ENCODE measurements at regions not wholly inside any gene's neighbourhood (a gene's known extent, or its start where the extent isn't known, plus 50 kb on each side); places are given as distances from the start of the nearest gene placed in this dataset.
"Not testable (repeated sequence)": the region's sequence is repeated elsewhere in the genome, so short reads cannot be mapped to it uniquely, and the experiment has no call there.

DNA sequence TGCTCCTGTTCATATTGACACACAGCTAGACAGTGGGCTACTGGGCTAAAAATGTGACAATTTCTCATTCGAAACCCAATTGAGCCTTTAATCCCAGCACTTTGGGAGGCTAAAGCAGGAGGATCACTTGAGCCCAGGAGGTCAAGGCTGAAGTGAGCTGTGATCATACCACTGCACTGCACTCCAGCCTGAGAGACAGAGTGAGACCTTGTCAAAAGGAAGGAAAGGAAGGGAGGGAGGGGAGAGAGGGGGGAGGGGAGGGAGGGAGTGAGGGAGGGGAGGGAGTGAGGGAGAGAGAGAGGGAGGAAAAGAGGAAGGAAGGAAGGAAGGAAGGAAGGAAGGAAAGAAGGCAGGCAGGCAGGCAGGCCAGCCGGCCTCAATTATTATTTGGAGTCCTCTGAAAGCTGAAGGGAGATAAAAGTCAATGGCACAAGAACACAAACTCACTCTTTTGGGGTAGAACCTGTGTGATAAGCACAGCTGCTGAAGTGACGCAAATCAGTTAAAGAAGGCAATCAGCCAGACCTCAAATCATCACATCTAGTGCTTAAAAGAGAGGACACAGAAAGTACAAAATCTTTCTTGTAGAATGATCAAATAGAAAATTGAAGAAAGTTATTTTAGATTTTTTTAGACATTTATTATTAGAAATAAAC, 98.1 kb downstream of the CCDC71L start:
- no peak for DNase-seq (ENCODE audit: low read depth)

DNA sequence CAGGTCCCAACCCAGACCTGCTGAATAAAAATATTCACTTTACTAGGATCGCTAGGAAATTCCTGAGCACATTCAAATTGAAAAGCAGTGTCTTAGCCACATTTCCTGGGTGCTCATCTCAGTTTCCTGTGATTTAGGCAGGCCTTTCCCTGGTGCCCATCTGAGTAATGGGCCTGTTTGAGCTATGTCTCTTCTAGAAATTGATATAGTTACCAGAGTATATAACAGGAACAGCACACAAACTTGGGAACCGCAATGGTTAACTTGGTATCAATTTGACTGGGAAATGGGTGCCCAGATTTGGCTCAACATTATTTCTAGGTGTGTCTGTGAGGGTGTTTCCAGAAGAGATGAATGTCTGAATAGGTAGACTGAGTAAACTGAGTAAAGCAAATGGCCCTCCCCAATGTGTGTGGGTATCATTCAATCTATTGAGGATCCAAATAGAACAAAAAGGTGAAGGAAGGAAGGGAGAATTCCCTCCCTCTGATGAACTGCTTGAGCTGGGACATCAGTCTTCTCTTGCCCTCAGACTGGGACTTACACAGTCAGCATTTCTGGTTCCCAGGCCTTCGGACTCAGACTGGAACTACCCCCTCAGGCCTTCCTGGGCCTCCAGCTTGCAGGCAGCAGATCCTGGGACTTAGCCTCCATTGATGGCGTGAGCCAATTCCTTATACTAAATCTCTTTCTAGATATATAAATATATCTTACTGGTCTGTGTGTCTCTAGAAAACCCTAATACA, 99.1 kb downstream of the CCDC71L start:
- no peak for DNase-seq (ENCODE audit: low read depth)

DNA sequence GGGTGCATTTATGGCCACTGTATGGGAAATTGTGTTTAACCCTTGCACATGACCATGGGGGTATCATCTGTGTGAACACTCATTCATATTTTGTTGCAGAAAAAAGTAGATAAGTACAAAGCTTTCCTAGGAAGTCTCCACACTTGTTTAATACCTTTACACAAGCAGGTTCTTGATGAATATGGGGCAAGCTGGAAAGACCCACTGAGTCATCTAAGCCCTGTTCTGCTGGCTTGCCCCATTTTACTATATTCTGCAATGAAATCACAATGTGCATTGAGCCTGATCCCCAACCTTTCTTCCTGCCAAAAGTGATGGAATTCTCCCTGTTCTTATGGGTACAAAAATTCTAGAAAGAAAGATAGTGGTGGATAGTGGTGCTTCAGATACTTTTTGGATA, 99.8 kb downstream of the CCDC71L start:
- no peak for DNase-seq (ENCODE audit: low read depth)

DNA sequence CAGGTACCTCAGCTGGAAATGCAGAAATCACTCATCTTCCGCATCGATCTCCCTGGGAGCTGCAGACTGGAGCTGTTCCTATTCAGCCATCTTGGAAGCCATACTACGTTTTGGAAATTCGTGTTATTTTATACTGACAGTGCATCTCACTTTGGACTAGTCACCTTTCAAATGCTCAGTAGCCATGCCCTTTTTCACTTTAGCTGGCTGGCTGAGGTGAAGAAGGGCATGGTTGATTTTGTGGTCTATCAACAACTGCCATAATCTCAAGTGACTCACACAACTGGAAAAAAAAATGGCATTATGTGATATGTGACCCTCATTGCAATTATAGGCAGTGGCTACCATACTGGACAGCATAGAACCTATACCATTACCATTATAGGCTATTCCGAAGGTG, 100.5 kb downstream of the CCDC71L start:
- DNase-seq (ENCODE audit: low read depth): no peak

DNA sequence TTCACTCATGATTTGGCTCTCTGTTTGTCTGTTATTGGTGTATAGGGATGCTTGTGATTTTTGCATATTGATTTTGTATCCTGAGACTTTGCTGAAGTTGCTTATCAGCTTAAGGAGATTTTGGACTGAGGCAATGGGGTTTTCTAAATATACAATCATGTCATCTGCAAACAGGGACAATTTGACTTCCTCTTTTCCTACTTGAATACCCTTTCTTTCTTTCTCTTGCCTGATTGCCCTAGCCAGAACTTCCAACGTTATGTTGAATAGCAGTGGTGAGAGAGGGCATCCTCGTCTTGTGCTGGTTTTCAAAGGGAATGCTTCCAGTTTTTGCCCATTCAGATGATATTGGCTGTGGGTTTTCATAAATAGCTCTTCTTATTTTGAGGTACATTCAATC, 104.7 kb downstream of the CCDC71L start:
- DNase-seq (ENCODE audit: low read depth): not testable (repeated sequence)

DNA sequence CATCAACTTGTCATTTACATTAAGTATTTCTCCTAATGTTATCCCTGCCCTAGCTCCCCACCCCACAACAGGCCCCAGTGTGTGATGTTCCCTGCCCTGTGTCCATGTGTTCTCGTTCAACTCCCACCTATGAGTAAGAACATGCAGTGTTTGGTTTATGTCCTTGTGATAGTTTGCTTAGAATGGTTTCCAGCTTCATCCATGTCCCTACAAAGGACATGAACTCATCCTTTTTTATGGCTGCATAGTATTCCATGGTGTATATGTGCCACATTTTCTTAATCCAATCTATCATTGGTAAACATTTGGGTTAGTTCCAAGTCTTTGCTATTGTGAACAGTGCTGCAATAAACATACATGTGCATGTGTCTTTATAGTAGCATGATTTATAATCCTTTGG, 106.3 kb downstream of the CCDC71L start:
- not testable (repeated sequence) for DNase-seq (ENCODE audit: low read depth)

DNA sequence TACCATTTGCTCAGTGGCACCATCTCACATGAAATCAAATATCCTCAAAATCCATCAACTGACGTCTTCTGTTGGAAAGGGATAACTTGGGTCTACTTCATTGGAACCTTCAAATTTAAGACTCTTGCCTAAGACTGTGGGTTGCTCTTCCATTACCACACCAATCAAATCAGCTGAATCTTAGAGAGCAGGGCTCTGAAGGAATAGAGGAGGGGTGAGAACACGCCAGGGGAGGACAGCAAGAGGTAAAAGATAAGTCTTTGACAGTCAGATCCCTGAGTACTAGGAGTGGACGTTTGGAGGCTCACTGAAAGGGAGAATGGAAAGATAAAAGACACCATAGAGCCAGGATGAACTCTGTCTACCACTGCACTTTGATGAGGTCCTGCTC, 107.5 kb downstream of the CCDC71L start:
- DNase-seq (ENCODE audit: low read depth): no peak

DNA sequence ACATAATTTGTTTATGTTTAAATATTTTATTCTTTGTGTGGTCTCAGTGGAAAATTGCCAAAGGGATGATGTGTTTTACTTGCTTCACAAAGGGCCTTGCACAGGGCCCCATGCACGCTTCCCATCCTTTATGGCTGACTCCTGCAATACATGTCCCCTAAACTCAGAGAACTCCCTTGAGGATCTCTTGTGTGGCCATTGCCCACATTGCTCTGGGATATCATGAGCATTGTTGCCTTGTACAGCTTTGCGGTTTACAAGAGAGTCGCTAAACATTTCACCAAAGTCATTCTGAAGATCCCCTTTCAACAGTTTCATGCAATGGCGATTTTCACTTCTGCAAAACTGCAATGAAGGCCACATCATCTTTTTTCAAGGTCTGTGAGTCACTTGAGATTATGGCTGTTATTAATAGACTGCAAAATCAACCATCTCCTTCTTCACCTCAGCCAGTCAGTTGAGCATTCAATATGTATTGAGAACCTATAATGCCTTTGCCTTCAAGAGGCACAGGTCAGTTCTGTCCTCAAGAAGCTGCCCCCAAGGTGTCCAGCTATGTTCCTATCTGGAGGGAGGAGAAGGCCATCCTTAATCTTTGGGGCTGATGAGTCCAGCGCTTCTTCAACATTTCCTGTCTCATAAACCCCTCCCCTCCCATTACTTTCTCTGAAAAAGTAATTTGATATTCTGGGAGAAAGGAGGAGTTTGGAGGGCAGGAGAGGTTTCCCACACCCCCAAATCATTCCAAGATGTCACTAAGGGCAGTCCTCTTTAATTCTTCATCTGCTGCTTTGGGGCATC, 108.1 kb downstream of the CCDC71L start:
- no peak for DNase-seq (ENCODE audit: low read depth)

DNA sequence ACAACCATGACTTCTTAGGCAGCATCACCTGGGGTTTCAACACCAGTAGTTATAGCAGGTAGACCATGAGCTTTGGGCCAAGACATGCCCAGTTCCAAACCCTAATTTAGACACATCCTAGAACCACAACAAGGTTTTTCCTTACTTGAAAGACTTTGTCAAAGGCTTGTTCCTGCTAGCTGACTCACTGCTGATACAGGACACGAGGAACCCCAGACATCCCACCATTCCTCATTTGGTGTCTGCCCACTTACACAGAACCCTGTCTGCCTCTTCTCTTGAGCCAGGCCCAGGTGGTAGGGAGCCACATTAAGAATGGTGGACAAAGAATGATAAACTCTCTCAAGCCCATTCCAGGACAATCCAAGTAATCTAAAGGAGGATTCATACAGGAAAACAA, 109.0 kb downstream of the CCDC71L start:
- DNase-seq (ENCODE audit: low read depth): no peak

DNA sequence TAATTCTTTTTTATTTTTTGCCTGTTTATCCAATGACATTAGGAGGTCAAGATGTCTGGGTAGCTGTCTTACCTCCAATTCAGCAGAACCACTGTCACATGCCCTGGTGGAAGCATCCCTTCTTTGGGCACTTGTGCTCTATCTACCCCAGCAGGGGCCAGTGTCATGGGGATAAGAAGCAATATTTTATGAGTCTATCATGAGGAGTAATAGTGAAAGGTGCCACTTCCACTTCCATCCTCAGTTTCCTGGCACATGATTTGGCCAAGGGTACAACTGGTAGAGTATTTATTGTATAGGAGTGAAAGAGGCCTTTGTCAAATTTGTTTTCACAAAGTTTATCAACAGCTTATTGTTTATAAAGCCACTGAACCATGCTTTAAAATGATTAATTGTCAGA, 112.5 kb downstream of the CCDC71L start:
- DNase-seq (ENCODE audit: low read depth): no peak

DNA sequence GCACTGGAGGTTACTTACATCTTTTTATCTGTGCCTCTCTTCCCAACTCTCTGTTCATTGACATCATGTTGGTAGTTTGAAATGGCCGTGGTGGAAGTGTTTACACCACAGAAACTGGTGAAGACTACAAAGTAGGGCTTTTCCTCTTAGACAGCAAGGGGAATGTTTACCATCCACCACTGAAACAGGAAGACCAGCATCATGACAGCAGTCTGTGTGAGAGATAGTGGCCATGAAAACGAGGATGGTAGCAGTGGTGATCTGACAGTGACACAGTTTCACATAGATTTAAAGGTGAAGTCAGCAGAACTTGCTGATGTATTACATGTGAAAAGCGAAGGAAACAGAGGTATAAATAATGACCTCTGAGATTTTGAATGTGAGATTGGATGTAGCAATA, 115.7 kb downstream of the CCDC71L start:
- no peak for DNase-seq (ENCODE audit: low read depth)

DNA sequence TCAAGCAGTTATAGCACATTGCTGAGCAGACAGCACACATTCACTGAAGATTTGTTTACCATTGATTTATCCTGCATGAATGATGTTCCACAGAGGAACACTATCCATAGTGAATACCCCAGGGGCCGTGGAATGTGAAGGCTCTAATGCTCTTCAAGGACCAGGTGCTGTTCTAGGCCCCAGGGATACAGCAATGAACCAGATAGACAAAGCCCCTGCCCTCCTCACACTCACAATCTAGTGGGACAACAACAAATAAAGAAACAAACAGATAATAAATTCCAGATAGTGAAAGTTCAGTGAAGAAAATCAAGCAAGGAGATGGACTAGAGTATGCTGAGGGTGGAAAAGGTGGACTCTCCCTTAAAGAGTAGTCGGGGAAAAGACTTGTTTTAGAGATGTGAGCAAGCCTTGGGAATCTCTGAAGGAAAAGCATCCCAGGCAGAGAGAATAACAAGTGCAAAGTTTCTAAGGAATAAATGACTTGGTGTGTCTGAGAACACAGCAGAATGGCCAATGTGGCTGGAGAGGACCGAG, 117.7 kb downstream of the CCDC71L start:
- DNase-seq (ENCODE audit: low read depth): no peak

DNA sequence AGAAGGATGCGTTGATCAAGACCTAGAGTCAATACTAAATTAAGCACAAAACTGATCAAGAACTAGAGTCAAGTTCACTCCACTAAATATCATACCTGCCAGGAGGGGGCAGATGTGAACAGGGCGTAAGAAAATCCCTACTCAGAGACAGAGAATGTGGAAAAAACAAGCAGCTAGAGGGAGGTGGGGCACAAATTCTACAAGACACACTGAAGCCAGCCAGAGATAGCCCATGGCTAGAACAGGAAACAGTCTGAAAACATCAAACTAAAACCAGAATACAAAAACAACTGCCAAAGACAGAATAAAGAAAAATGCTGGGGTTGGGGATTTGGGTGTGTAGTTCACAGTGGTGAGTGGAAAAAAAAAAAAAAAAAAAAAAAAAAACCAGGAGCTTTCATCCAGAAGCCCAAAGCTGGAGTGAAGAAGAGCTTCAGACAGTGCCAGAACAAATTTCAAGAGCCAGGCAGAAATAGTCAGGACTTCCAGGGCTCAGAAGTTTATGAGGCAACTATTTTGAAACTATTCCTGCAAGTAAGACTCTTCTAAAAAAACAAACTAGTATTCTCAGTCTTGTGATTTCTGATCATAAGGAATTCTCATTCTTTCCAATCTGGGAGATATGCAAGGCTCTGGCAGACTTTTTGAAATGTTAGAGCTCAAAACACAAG, 118.3 kb downstream of the CCDC71L start:
- peak; percentile 91 for DNase-seq (ENCODE audit: low read depth)

DNA sequence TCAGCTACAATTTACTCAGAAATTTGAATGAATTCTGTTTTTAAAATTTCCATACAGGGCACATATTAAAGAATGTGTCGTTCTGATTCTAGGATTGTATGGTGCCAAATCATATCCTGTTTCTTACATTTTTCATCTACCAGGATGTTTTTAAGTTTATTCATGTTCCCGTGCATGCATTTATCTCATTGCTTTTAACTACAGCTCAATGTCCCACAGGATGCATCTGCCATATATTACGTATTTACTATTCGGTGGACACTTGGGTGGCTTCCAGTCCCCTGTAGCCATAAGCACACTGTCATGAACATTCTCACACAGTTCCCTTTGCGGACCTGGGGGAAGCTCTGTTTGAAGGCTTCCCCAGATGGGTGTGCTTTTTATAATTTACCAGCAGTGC, 122.3 kb downstream of the CCDC71L start:
- DNase-seq (ENCODE audit: low read depth): no peak

DNA sequence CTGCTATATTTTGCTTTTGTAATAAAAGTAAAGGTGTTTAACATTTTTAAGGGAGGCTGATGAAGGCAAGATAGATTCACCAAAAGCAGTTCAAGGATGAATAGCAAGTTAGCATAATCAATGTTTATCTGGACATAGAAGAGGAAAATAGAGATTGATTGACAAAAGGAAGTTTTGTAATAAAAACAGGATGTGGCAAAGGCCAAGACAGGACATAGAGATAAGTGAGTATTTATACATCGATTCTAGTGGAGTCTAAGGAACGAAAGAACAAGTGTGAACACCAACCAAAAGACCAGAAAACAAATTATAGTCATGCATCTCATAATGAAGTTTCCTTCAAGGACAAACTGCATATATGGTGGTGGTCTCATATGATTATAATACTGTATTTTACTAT, 123.8 kb downstream of the CCDC71L start:
- DNase-seq (ENCODE audit: low read depth): no peak

DNA sequence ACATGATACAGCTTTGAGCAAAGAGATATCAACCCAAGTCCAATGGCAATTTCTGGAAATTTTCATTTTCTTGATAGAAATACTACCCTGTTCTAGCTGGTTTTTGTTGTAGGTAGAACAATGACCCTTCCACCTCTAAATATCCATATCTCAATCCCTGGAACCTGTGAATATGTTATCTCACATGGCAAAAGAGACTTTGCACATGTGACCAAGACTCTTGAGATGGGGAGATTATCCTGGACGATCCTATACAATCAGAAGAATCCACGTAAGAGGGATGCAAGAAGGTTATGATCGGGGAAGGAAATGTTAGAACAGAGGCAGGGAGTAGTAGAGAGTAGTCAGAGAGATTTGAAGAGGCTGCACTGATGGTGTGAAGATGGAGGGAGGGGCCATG, 124.9 kb downstream of the CCDC71L start:
- DNase-seq (ENCODE audit: low read depth): no peak

DNA sequence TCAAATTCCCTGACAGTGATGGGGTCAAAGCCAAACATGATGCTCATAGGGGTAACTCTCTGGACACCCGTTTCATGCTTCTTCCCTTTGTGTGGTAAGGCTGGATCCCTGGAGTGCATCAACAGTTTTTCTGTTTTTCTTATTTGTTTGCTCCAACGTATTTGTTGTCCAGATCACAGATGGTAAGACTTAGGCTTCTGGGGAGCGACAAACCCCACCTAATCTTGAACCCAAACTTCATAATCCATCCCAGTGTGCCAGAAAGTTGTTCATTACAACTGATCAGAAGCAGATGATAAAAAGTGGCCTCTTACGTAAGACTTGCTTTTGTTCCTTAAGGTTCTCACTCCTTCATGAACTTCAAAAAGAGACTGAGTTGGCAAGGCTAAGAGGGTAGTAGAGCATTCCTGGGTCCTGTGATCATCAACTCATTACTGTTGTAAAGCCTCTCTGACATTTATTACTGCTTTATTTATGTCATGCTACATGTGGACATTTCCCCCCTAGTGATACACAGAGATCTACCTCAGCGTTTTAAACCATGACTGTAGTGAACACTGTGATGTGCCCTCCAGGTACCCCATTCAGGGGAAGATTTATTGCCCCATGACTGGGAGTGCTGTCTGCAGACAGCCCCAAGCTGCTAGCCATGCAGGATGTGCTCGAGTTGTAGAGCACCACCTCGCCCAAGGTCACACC, 125.6 kb downstream of the CCDC71L start:
- DNase-seq (ENCODE audit: low read depth): peak; percentile 49

DNA sequence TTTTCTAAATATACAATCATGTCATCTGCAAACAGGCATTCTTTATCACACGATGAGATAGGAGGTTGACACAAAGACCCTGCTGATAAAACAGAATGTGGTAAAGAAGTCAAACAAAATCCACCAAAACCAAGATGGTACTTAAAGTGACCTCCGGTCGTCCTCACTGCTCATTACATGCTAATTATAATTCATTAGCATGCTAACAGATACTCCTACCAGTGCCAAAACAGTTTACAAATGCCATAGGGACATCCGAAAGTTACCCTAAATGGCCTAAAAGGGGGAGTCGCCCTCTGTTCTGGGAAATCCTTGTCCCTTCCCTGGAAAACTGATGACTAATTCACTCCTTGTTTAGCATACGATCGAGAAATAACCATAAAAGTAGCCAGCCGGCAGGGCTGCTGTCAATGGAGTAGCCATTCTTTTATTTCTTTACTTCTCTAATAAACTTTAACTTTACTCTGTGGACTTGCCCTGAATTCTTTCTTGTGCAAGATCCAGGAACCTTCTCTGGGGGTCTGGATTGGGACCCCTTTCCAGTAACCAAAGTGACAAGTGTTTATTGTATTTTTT, 126.6 kb downstream of the CCDC71L start:
- peak; percentile 4 for DNase-seq (ENCODE audit: low read depth)

DNA sequence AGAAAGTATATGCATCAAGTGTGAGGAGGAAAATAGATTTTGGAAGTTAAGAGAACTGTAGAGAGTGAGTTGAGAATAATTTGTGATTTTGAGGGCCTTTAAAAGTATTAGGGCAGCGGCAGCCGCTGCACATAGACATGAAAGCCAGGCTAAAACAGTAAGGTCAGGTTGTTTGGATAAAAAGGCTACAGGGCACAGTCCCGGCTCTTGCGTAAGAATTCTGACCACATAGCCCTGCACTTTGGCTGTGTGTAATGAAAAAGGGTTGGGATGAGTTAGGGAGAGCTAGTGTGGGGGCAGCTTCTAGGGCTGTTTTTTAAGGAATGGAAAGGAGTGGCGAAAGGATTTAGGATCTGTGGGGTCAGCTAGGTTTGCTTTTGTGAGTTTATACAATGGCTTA, 130.8 kb downstream of the CCDC71L start:
- DNase-seq (ENCODE audit: low read depth): peak; percentile 46

DNA sequence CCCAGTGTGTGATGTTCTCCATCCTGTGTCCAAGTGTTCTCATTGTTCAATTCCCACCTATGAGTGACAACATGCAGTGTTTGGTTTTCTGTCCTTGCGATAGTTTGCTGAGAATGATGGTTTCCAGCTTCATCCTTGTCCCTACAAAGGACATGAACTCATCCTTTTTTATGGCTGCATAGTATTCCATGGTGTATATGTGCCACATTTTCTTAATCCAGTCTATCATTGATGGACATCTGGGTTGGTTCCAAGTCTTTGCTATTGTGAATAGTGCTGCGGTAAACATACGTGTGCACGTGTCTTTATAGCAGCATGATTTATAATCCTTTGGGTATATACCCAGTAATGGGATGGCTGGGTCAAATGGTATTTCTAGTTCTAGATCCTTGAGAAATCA, 134.3 kb downstream of the CCDC71L start:
- DNase-seq (ENCODE audit: low read depth): not testable (repeated sequence)

DNA sequence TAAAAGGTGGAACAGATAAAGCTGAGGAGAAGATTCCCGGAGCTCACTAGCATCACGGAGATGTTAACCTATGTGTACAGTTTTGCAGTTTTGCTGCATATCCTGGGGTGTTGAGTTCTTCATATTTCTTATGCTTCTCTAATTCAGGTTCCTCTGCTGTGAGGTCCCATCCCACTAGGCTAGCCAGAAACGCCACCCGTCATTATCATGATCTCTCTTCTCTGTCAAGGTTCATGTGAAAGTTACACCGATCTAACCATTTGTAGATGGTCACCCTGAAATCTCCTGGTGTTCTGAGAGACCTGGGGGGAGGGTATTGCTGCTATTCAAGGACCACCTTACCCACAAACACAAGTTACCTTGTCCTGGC, 136.3 kb downstream of the CCDC71L start:
- DNase-seq (ENCODE audit: low read depth): no peak
